ENCODE measurements at regions not wholly inside any gene's neighbourhood (a gene's known extent, or its start where the extent isn't known, plus 50 kb on each side); places are given as distances from the start of the nearest gene placed in this dataset.
"Not testable (repeated sequence)": the region's sequence is repeated elsewhere in the genome, so short reads cannot be mapped to it uniquely, and the experiment has no call there.

DNA sequence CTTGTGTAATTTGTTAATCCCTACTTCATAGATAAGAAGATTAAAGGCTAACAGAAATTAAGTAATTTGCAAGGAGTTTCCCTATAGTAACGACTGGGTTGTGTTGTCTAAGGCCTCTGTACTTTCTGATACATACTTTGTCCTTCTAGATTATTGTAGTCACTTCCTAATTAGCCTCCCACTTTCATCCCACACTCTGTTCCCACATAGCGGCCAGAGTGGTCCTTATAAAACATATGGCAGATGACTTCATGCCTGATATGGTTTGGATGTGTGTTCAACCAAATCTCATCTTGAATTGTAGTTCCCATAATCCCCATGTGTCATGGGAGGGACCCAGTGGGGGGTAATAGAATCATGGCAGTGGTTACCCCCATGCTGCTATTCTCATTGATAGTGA lies 120.5 kb upstream of the DAB1 start:
- H3K27me3 Mint-ChIP-seq (ENCODE audit: insufficient read depth): no peaks in the 10 kb centered on the region
- peaks cover 2% of the 10 kb centered on the region for H3K9me3 Mint-ChIP-seq
- no peak overlapping the region for H3K9ac ChIP-seq (ENCODE audit: extremely low read depth, low read length, poor library complexity, severe bottlenecking)
- peaks cover 21% of the 10 kb centered on the region for H3K4me1 Mint-ChIP-seq
- no peaks in the 10 kb centered on the region for H3K9me3 ChIP-seq (ENCODE audit: control insufficient read depth, low read length)
- H3K27ac Mint-ChIP-seq: no peak overlapping the region
- TF ChIP-seq, protein P1, sequence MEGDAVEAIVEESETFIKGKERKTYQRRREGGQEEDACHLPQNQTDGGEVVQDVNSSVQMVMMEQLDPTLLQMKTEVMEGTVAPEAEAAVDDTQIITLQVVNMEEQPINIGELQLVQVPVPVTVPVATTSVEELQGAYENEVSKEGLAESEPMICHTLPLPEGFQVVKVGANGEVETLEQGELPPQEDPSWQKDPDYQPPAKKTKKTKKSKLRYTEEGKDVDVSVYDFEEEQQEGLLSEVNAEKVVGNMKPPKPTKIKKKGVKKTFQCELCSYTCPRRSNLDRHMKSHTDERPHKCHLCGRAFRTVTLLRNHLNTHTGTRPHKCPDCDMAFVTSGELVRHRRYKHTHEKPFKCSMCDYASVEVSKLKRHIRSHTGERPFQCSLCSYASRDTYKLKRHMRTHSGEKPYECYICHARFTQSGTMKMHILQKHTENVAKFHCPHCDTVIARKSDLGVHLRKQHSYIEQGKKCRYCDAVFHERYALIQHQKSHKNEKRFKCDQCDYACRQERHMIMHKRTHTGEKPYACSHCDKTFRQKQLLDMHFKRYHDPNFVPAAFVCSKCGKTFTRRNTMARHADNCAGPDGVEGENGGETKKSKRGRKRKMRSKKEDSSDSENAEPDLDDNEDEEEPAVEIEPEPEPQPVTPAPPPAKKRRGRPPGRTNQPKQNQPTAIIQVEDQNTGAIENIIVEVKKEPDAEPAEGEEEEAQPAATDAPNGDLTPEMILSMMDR (conservative IDR thresholded peaks at IDR 0.05): no peak
- no peak overlapping the region for H3K4me3 Mint-ChIP-seq
- no peak overlapping the region for H3K27ac ChIP-seq (ENCODE audit: low read depth, low read length)
- no peak overlapping the region for H3K4me3 ChIP-seq (ENCODE audit: low read length)
- no peaks in the 10 kb centered on the region for H3K36me3 Mint-ChIP-seq (ENCODE audit: low read depth)
- H3K4me1 ChIP-seq (ENCODE audit: control insufficient read depth, insufficient read depth, low read length): peaks cover 13% of the 10 kb centered on the region
- 50 to 100% methylated on average over 1 to 2 of the region's 2 CpGs for WGBS, 2 experiments (ENCODE audit: insufficient coverage in 1 of 2, insufficient read length in 1 of 2)
- DNase-seq: no peak
- no peaks in the 10 kb centered on the region for H3K27me3 ChIP-seq (ENCODE audit: control insufficient read depth, insufficient read depth, low read length, poor library complexity, severe bottlenecking)
- H3K36me3 ChIP-seq (ENCODE audit: control insufficient read depth, insufficient read depth, low read length): no peaks in the 10 kb centered on the region

DNA sequence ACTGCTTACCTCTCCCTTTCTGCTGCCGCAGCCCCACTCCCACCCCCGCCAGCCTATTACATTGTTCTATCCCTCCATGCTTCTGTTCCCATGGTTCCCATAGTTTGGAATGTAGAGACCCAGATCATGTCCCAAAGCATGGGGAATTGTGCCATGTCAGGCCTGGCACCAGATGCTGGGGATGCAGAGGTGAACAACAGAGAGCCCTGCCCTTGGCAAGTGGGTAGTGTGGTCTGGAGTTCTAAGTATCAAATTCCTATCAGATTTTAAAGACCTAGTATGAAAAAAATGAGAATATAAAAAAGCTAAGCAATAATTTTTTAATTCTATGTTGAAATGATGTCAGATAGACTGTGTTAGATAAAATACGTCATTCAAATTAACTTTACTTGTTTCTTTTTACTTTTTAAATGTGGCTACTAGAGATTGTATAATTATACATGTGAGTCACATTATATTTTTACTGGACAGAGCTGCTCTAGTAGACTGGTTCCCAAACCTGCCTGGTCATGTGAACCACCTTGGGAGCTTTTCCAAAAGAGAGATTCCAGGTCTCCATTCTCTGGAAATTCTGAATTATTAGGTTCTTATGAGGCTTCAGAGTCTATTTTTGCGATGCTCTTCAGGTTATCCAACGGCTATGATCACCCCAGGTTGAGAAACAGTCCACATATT lies 113.0 kb upstream of the DAB1 start:
- Mint-ChIP-seq H3K27ac (no peak overlapping the region), H3K9me3 (peaks cover 14% of the 10 kb centered on the region), H3K36me3 (ENCODE audit: low read depth) (peaks cover 5% of the 10 kb centered on the region), H3K27me3 (ENCODE audit: insufficient read depth) (no peaks in the 10 kb centered on the region), H3K4me1 (peaks cover 22% of the 10 kb centered on the region), H3K4me3 (no peak overlapping the region)
- Histone ChIP-seq H3K4me3 (ENCODE audit: low read length) (no peak overlapping the region), H3K27ac (ENCODE audit: low read depth, low read length) (no peak overlapping the region), H3K9me3 (ENCODE audit: control insufficient read depth, low read length) (peaks cover 22% of the 10 kb centered on the region), H3K27me3 (ENCODE audit: control insufficient read depth, insufficient read depth, low read length, poor library complexity, severe bottlenecking) (no peaks in the 10 kb centered on the region), H3K36me3 (ENCODE audit: control insufficient read depth, insufficient read depth, low read length) (no peaks in the 10 kb centered on the region), H3K9ac (ENCODE audit: extremely low read depth, low read length, poor library complexity, severe bottlenecking) (no peak overlapping the region), H3K4me1 (ENCODE audit: control insufficient read depth, insufficient read depth, low read length) (no peaks in the 10 kb centered on the region)
- TF ChIP-seq, protein P1 (conservative IDR thresholded peaks at IDR 0.05): no peak
- 80 to 81% methylated on average over 1 to 4 of the region's 5 CpGs for WGBS, 2 experiments (ENCODE audit: insufficient coverage in 1 of 2, insufficient read length in 1 of 2)
- no peak for DNase-seq

DNA sequence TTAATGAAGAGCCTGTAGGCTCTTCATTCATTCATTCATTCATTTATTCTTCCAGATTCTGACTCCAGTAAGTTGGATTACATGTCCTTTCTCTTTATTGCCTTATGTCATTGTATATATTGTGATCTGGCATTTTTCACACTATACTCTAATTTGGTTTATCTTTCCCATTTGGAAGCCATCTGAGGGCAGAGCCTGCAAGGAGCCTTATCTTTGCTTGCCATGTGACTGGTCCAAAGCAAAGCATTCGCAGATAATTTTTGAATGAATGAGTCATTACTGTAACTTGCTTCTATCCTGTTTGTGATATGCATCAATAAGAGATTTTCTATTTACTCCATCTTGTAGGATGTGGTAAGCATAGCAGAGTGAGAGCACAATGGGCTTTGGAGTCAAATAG lies 108.4 kb upstream of the DAB1 start:
- DNase-seq: no peak
- Mint-ChIP-seq H3K4me3 (no peak overlapping the region), H3K27me3 (ENCODE audit: insufficient read depth) (no peaks in the 10 kb centered on the region), H3K27ac (no peak overlapping the region), H3K9me3 (peaks cover 42% of the 10 kb centered on the region), H3K4me1 (peaks cover 18% of the 10 kb centered on the region), H3K36me3 (ENCODE audit: low read depth) (peaks cover 5% of the 10 kb centered on the region)
- Histone ChIP-seq H3K9ac (ENCODE audit: extremely low read depth, low read length, poor library complexity, severe bottlenecking) (no peak overlapping the region), H3K4me3 (ENCODE audit: low read length) (no peak overlapping the region), H3K27ac (ENCODE audit: low read depth, low read length) (no peak overlapping the region), H3K4me1 (ENCODE audit: control insufficient read depth, insufficient read depth, low read length) (no peaks in the 10 kb centered on the region), H3K9me3 (ENCODE audit: control insufficient read depth, low read length) (peaks cover 52% of the 10 kb centered on the region), H3K36me3 (ENCODE audit: control insufficient read depth, insufficient read depth, low read length) (no peaks in the 10 kb centered on the region), H3K27me3 (ENCODE audit: control insufficient read depth, insufficient read depth, low read length, poor library complexity, severe bottlenecking) (no peaks in the 10 kb centered on the region)
- WGBS, 2 experiments (ENCODE audit: insufficient coverage in 1 of 2, insufficient read length in 1 of 2): 100% methylated on average over 1 of the region's 1 CpG
- TF ChIP-seq, protein P1 (conservative IDR thresholded peaks at IDR 0.05): no peak

DNA sequence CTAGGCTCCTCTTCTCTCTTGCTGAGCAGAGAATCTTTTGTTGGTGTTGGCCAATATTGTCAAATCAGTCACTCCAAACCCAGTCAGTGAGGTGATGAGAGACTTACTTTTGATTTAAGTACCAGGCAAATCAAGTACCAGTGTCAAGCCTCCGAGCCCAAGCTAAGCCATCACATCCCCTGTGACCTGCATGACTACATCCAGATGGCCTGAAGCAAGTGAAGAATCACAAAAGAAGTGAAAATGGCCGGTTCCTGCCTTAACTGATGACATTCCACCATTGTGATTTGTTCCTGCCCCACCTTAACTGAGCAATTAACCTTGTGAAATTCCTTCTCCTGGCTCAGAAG lies 107.0 kb upstream of the DAB1 start:
- H3K36me3 ChIP-seq (ENCODE audit: control insufficient read depth, insufficient read depth, low read length); H3K4me3 Mint-ChIP-seq; H3K27me3 ChIP-seq (ENCODE audit: control insufficient read depth, insufficient read depth, low read length, poor library complexity, severe bottlenecking); H3K4me1 ChIP-seq (ENCODE audit: control insufficient read depth, insufficient read depth, low read length); H3K36me3 Mint-ChIP-seq (ENCODE audit: low read depth); H3K27ac ChIP-seq (ENCODE audit: low read depth, low read length); H3K9ac ChIP-seq (ENCODE audit: extremely low read depth, low read length, poor library complexity, severe bottlenecking); H3K27me3 Mint-ChIP-seq (ENCODE audit: insufficient read depth): not testable (repeated sequence)
- Histone ChIP-seq H3K9me3 (ENCODE audit: control insufficient read depth, low read length) (peaks cover 52% of the 10 kb centered on the region), H3K4me3 (ENCODE audit: low read length) (peak overlapping the region; percentile 22)
- H3K4me1 Mint-ChIP-seq: peaks cover 14% of the 10 kb centered on the region
- DNase-seq: peak; percentile 83
- peaks cover 42% of the 10 kb centered on the region for H3K9me3 Mint-ChIP-seq
- WGBS, 2 experiments (ENCODE audit: insufficient coverage in 1 of 2, insufficient read length in 1 of 2): 72 to 100% methylated on average over 1 to 2 of the region's 2 CpGs
- H3K27ac Mint-ChIP-seq: peak overlapping the region; percentile 83
